NOMO-1 treated with DMSO at 0.1 percent for 48 hours (cell line): ENCODE measurements at regions not wholly inside any gene's neighbourhood (a gene's known extent, or its start where the extent isn't known, plus 50 kb on each side); places are given as distances from the start of the nearest gene placed in this dataset.
A peak's percentile ranks its signal among the peaks of the same experiment; 100 is the strongest.

ENCODE experiments used
- DNase-seq: peaks from one replicate; lab custom pipeline; 2025; ENCODE audit not compliant: unreplicated experiment; lab: John Stamatoyannopoulos, UW

DNA sequence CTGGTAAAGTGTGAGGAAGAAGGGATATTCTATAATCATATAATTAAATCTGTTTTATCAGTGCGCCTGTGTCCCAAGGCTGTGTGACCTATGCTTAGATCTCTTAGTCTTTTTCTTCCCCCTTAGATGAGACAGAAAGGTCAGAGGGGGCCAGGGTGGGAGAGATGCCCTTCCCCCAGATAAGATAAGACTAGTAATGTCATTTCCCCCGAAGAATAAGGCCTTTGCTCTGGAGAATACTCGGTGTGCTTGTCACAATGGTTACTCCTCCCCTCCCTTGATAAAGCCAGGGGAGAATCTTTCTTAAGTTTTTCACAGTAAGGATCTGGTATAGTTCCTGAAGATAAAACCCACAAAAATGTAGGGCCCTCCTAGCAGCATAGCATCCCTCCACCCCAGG is 1041.8 kb downstream of the SORCS3 start:
- no peak for DNase-seq

DNA sequence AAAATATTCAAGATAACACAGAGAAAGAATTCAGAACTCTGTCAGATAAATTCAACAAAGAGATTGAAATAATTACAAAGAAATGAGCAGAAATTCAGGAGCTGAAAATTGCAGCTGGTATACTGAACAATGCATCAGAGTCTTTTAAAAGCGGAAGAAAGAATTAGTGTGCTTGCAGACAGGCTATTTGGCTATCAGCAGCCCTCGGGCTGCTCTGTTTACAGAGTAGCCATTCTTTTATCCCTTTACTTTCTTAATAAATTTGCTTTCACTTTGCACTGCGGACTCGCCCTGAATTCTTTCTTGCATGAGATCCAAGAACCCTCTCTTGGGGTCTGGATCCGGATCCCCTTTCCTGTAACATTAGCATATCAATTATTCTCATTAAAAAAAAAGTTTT is 1040.0 kb downstream of the SORCS3 start:
- peak; percentile 87 for DNase-seq

DNA sequence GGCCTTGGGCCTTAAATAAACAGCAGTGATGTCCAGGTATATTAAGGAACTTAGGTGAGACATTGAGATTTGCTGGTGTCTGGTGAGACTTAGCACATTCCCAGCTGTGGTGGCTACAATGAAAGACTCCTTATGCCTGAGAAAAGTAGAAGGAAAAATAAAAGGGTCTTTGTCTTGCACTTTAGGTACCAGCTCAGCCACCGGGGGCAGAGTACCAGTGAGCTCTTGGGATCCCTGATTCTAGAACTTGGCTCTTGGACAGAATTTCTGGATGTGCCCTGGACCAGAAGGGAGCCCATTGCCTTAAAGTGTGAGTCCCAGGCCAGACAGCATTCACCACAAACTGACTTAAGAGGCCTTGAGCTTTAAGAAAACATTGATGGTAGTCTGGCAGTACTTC is 1038.7 kb downstream of the SORCS3 start:
- no peak for DNase-seq

DNA sequence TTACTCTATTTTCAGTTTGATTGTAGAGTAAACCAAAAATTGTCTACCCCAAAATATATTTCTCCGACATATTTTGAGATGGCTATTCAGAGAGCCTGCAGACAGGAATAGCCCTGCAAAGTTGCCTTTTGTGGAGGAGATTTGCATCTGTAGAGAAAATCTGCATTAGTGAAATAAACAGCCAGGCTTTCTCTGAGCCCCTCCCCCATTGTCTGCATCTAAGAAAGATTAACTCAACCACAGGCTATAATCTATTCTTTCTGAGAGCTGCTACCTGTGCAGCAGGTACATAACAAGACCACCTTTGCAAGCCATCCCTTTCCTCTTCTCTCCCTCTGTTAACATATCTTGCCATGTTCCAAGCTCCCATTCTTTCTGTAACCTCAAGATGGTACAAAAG is 1034.2 kb downstream of the SORCS3 start:
- no peak for DNase-seq

DNA sequence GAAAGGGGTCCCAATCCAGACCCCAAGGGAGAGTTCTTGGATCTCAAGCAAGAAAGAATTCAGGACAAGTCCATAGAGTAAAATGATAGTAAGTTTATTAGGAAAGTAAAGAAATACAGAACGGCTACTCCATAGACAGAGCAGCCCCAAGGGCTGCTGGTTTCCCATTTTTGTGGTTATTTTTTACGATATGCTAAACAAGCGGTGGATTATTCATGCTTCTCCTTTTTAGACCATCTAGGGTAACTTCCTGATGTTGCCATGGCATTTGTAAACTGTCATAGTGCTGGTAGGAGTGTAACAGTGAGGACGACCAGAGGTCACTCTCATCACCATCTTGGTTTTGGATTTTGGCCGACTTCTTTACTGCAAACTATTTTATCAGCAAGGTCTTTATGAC is 1033.4 kb downstream of the SORCS3 start:
- DNase-seq: peak; percentile 93

DNA sequence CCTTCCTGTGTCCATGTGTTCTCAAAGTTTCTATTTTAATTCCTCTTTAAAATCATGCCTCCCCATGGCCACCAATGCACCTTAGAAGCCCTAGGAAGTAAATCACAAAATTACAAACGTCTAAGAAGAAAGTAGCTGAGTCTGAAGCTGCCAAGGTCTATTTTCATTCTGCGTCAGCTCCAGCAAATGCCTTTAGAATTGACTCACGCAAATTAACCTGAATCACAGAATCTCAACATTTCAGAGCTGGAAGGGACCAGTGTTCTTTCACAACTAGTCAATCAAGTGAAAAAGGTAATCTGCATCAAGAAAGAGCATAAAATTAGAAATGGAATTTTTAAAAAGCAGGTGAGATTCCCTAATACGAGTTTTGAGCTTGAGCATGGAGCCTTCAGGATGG is 1017.6 kb downstream of the SORCS3 start:
- no peak for DNase-seq

DNA sequence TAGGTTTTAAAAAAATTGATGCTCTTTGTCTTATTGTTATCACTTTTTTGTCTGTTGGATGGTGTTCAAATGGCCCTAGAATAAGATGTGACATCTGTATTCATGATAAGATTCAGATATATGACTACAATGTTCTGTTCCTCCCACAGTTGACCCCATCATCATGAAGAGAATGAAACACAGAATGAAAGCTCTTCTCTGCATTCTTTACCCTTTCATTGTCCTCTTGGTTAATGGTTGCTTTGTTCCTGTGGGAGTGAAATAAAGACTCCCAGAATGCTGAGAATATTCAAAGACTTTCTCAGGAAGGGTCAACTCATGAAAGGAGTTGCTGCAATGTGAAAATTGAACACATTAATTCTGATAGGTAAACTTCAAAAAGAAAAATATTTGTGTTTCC is 1015.8 kb downstream of the SORCS3 start:
- DNase-seq: no peak

DNA sequence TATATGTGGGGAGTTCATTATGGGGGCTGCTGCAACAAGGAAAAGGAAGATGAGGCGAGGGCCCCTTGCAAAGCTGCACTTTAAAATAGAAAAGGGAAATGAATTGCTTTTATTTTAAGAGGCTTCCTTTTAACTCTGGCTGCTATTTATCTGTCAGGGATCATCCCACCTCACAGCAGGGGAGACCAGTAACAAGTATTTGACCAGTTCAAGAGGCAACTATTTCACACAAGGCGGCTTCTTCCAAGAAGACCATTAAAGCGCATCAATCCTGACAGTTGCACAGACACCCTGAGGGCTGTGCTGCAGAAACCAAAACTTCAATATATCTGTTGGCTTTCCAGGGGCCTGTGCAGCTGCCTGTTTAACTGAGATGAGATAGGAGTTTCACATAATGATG is 1009.2 kb downstream of the SORCS3 start:
- peak; percentile 29 for DNase-seq

DNA sequence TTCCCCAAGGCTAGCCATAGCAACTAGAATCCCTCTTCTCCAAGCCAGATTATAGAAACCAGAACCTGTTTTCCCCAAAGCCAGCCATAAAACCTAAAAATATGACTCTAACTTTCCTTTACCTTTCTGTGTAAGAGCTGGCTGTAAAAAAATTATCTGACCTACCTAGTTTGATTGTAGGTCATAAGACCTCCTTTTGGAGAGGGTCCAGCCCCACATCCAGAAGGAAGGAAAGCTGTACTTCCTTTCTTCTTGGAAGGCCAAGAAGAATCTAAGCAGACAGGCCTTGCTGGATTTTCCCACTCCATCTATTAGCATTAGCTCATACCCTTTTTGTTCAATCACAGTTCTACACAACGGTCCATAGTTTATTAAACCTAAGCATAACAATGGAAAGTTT is 1006.3 kb downstream of the SORCS3 start:
- no peak for DNase-seq

DNA sequence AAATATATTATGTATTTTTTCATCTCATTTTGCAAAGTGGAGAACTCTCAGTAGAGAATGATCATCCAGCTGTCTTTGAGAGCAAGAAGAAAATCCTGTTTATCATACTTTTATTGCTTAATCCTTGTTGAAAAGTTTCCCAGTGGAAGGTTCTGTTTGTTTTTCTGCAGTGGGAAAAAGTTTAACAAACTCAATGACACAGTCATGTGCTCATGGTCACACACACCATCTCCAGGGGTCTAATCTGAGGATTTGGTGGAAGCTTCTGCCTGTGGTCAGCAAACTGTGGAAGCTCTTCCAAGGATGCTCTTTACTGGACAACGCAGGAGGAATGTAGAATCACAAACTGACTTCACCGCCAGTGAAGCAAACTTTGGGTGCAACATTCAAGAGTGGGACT is 1003.9 kb downstream of the SORCS3 start:
- DNase-seq: no peak

DNA sequence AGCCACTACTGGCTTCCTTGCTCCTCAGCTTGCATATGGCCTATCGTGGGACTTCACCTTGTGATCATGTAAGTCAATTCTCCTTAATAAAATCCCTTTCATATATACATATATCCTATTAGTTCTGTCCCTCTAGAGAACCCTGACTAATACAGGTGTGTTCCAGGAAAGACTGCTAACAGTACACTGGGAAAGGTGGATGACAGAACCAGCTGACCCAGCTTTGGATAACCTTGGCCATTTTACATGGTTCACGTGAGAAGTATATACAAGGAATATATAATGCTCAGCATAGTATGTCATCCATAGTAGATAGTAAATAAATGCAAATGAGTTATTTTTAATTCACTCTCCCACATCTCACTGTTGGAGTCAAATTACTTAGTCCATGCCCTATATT is 1003.5 kb downstream of the SORCS3 start:
- DNase-seq: no peak

DNA sequence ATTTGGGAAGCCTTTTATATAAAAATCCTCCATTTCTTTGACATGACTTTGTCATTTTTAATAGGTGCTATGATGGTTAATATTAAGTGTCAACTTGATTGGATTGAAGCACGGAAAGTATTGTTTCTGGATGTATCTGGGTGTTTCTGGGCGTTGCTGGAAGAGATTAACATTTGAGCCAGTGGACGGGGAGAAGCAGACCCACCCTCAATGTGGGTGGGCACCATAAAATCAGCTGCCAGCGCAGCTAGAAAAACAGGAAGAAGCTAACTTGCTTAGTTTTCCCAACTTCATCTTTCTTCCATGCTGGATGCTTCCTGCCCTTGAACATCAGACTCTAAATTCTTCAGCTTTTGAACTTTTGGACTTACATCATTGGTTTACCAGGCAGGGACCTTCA is 1003.0 kb downstream of the SORCS3 start:
- DNase-seq: no peak

DNA sequence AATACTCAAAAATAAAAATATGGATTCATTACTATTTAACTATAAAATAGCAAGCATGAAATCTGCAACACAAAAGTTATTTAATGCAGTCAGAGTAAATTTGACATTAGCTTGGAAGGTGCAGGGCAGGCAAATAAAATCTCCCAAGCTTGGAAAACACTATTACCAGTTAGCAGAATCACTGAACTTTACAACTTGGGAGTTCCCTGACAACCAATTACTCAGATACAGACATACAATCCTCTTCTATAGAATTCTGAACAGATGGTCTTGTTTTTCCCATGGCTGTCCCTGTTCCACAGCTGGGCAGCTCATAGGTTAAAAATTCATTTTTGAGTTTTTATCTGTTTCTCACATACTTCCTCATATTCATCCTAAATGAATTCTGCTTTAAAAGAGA is 1002.6 kb downstream of the SORCS3 start:
- DNase-seq: no peak

DNA sequence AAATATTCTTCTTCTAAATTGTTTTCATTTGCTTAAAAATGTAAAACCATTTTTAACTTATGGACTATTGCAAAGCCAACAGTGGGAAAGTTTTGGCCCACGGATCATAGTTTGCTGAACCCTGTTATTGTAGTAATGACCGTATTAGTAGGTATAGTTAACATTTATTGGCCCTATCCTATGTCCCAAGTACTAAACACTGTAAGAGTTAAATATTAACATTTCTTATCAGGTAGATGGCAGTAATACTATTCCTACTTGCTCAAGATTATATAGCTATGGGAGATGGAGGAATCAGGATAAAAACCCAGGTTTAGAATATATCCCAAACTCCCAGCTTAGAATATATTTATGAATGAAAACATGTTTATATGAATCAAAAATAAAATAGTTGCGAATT is 993.2 kb downstream of the SORCS3 start:
- no peak for DNase-seq

DNA sequence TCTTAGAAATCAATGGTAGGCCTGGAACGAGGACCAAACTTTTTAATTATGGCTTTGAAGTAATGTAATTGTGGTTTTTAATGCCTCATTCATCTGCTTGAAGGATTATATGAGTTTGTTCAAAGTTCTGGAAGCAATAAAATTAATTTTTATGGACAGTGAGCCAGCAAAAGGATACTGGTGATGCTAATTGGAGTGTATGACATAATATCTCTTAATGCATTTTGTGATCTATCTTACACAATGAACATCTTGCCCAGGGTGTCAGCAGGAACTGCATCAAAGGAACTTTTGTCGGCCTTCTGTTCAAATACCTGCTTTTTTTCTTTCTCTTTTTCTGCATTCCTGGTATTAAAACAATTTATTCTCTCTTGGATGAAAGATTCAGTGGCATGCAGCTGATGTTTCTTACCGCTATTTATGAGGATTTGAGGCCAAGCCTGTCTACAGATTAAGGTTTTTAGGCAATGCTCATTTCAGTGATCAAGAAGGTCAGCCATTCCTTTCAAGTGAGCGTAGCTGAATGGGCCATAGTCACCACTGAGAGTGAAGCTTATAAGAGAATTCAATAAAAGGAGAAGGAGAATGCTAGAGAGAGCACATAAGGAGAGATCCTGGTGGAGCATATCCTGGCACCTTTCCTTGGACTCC is 974.8 kb downstream of the SORCS3 start:
- no peak for DNase-seq

DNA sequence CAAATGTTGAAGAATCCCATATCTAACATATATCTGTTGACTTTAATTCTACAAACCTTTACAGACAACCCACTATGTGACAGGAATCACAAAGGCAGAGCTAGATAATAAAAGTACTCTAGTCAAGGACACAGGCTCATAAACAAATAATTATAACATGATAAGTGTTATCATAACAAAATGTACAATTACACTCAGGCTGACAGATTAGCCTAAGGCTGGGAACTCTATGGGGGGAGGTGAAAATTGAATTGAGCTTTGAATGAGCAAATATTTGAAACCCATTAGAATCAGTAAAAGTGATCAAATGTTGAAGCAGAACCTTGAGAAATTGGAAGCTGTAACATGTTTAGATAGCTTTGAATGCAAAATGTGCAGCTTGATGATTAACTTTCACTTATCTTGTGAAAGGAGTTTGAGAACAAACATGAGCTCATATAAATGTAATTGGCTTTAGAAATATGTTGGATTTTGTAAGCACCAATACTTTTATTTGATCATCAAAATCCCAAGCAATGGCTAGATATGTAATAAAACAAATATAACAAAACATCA is 970.2 kb downstream of the SORCS3 start:
- DNase-seq: no peak

DNA sequence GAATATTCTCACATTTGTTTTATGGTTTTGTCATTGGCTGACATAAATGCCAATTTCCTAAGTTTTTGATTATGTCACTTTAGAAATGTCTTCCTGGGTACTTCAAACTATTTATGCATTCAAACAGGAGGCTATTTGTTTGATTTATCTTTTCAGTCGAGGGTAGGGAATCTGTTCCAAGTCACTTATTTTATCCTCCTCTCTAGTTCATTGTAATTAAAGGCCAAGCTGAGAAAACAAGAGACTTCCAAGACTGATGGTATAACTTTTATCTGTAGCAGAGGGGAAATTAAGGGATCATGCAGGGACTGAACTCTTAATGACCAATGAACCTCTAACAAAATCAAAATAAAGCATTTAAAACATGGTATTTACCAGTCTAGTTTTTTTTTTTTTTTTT is 968.4 kb downstream of the SORCS3 start:
- DNase-seq: no peak

DNA sequence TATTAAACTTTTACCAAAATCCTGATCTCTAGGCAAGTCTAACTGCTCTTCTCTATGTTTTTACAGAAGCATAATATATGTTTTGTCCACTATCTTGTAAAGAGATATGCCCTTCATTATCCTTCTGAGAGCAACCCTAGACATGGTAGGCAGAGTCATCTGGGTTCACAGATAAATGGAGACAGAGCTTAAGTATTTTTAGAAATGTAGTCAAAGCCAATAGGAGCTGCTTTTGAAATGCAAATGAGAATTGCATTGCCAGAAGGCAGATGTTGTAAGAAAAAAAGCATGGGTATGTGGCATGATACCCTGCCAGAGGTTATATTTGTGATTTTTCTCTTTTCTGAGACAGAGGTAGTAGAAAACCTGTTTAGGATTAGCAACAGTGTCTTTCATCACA is 964.8 kb downstream of the SORCS3 start:
- DNase-seq: no peak

DNA sequence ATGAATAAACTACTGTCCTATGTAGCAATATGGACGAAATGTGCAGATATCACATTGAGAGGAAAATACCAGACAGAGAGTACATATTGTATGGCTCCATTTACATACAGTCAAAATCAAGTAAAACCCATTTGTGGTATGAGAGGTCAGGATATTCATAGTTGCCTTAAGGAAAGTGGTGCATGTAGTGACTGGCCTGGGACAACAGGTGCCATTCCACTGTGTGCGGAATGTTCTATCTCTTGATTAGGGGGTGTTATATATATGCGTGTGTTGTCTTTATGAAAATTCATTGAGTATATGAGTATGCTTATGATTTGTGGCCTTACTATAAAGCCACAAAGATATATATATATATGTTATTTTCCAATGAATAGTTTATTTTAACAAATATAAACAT is 964.0 kb downstream of the SORCS3 start:
- DNase-seq: no peak

DNA sequence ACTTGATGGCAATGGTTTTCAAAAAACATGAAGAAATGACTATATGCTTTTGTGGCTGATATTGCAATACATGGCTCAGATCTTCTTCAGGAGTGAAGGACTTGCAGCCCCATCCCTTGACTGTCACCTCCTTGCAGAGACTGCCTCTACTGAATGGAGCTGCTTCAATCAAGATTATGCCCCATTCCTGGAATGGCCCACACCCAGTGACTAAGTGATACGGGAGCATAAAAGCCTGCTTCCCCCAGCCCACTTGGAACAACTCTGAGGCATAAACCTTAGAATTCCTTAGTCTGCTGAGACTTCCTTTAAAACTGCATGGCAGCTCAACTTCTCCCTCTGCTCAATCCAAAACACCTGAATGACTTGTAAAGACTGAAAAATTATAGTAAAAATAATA is 957.1 kb downstream of the SORCS3 start:
- DNase-seq: no peak

DNA sequence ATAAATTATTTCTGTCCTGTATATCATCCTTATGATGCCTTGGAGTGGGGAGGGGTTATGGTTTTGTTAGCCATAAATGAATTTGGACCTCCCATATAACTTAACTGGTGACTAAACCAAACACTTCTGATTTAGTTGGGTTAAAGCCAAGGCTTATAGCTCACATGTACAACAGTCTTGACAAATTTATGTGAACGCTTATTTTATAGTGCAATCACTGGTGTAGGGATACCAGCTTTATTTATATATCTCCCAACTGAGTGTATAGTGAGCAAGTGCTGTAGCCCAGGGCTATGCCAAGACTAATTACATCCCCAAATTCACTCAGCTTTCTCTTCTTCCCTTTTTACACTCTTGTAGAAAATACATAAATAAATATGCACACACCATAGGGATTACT is 956.2 kb downstream of the SORCS3 start:
- DNase-seq: no peak

DNA sequence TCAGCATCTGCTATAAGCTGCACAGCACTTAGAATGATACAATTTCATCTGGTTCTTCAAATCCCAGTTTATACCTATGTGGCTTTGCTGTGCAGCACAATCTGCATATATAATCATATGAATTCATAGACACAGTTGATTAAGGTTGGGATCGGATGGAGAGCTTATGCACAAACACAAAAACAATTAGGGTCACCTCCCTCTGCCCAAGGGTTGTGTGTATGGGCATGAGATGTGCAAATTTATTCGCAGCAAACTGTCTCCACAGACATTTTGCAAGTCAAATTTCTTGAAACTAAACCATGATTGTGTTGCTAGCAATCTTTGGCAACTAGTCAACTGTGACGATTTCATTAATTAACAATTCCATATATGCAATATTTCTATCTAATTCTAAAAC is 955.7 kb downstream of the SORCS3 start:
- no peak for DNase-seq

DNA sequence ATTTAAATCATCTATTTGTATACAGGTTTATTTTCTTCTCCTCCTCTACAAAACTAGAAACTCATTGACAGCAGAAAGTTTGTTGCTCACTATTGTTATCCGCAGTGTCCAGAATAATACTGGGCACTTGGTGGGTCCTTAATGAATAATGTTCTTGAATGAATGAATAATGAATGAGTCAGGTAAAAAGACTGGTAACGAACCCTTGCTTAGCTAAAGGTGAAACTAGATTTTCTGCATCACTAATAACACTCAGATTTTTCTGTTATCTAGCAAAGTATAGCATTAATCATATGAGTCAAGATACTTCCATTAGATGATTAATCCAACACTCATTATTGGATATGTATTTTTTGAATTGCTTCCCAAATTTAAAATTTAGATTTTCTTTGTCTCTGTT is 953.2 kb downstream of the SORCS3 start:
- DNase-seq: no peak
